ENCODE measurements at regions not wholly inside any gene's neighbourhood (a gene's known extent, or its start where the extent isn't known, plus 50 kb on each side); places are given as distances from the start of the nearest gene placed in this dataset.

- TF ChIP-seq CTCF (IDR thresholded peaks at IDR 0.05 in 2 of 3, conservative IDR thresholded peaks at IDR 0.05 in 1 of 3; ENCODE audit: borderline replicate concordance in 1 of 3, insufficient read depth in 1 of 3, low read depth in 2 of 3, low read length in 2 of 3) (no peak), YY1 (IDR thresholded peaks at IDR 0.05; ENCODE audit: extremely low read depth, insufficient replicate concordance, low read depth, low read length) (no peak), ZFX (IDR thresholded peaks at IDR 0.05) (no peak), EGR1 (IDR thresholded peaks at IDR 0.05; ENCODE audit: low read depth) (no peak), EZH2 (IDR thresholded peaks at IDR 0.05) (no peak)
Measured at GRCh38 chr3:22326305-22326704, 575.3 kb upstream of the ZNF385D start (continued).

DNA sequence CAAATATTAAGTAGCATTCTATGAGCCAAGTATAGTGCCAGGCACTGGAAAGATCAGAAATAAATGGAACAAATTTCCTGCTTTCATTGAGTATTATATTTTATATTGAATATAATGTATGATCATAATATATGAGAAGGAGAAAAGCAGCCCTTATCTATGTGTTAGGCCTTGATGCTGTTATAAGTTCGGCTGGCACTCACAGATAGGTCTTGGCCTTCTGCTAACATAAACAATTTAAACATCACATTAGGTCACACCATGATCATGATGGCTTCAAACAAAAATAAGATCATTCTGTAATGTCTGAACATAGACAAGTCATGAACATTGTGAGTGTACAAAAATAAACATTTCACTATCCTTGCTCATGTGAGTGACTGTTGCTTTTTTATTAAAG is 584.0 kb upstream of the ZNF385D start:
- no peak overlapping the region for H2AFZ ChIP-seq (ENCODE audit: low read depth, low read length, poor library complexity, severe bottlenecking)
- H4K20me1 ChIP-seq (ENCODE audit: insufficient read depth) = no peaks in the 10 kb centered on the region
- intact Hi-C loops (cut with micrococcal nuclease) = no loop called here
- no peaks in the 10 kb centered on the region for H3K79me2 ChIP-seq (ENCODE audit: insufficient read depth, low read length)
- H3K27me3 ChIP-seq (ENCODE audit: insufficient read depth, low read length) = no peaks in the 10 kb centered on the region
- no peak overlapping the region for H3K4me3 ChIP-seq (replicated peaks in 1 of 2; ENCODE audit: low read depth in 1 of 2, low read length in 2 of 2)
- H3K9me3 ChIP-seq (ENCODE audit: control insufficient read depth in 1 of 2, insufficient read depth in 1 of 2, low read depth in 1 of 2, low read length in 2 of 2) = no peaks in the 10 kb centered on the region; a peak in 1 of 4 replicates
- DNase-seq (ENCODE audit: low read depth, low spot score) (no peak), ATAC-seq (no peak)
- no peak for TF ChIP-seq RAD21 (IDR thresholded peaks at IDR 0.05; ENCODE audit: low read depth)
- TF ChIP-seq, protein P1, sequence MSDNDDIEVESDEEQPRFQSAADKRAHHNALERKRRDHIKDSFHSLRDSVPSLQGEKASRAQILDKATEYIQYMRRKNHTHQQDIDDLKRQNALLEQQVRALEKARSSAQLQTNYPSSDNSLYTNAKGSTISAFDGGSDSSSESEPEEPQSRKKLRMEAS (IDR thresholded peaks at IDR 0.05) = no peak
- TF ChIP-seq TCF7L2 (IDR thresholded peaks at IDR 0.05; ENCODE audit: borderline replicate concordance, extremely low read depth, insufficient read depth, insufficient read length) = no peak
- TF ChIP-seq SIN3A (IDR thresholded peaks at IDR 0.05; ENCODE audit: low read depth) = no peak
- TF ChIP-seq, protein P2, sequence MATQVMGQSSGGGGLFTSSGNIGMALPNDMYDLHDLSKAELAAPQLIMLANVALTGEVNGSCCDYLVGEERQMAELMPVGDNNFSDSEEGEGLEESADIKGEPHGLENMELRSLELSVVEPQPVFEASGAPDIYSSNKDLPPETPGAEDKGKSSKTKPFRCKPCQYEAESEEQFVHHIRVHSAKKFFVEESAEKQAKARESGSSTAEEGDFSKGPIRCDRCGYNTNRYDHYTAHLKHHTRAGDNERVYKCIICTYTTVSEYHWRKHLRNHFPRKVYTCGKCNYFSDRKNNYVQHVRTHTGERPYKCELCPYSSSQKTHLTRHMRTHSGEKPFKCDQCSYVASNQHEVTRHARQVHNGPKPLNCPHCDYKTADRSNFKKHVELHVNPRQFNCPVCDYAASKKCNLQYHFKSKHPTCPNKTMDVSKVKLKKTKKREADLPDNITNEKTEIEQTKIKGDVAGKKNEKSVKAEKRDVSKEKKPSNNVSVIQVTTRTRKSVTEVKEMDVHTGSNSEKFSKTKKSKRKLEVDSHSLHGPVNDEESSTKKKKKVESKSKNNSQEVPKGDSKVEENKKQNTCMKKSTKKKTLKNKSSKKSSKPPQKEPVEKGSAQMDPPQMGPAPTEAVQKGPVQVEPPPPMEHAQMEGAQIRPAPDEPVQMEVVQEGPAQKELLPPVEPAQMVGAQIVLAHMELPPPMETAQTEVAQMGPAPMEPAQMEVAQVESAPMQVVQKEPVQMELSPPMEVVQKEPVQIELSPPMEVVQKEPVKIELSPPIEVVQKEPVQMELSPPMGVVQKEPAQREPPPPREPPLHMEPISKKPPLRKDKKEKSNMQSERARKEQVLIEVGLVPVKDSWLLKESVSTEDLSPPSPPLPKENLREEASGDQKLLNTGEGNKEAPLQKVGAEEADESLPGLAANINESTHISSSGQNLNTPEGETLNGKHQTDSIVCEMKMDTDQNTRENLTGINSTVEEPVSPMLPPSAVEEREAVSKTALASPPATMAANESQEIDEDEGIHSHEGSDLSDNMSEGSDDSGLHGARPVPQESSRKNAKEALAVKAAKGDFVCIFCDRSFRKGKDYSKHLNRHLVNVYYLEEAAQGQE (IDR thresholded peaks at IDR 0.05; ENCODE audit: low read depth) = no peak
- TF ChIP-seq FOSL1 (IDR thresholded peaks at IDR 0.05; ENCODE audit: low read depth) = no peak
- TF ChIP-seq EZH2 (IDR thresholded peaks at IDR 0.05) = no peak
- TF ChIP-seq POLR2AphosphoS5 (IDR thresholded peaks at IDR 0.05; ENCODE audit: low read depth, low read length) = no peak
- no peak for TF ChIP-seq EGR1 (IDR thresholded peaks at IDR 0.05; ENCODE audit: low read depth)
- TF ChIP-seq ZFX (IDR thresholded peaks at IDR 0.05) = no peak
- TF ChIP-seq SP1 (IDR thresholded peaks at IDR 0.05; ENCODE audit: low read depth) = no peak
- TF ChIP-seq CBX3 (IDR thresholded peaks at IDR 0.05; ENCODE audit: low read depth) = no peak
- TF ChIP-seq CTCF (IDR thresholded peaks at IDR 0.05 in 2 of 3, conservative IDR thresholded peaks at IDR 0.05 in 1 of 3; ENCODE audit: borderline replicate concordance in 1 of 3, insufficient read depth in 1 of 3, low read depth in 2 of 3, low read length in 2 of 3) = no peak
- TF ChIP-seq CEBPB (IDR thresholded peaks at IDR 0.05; ENCODE audit: low read depth) = no peak
- no peak for TF ChIP-seq JUND (IDR thresholded peaks at IDR 0.05)
- no peak for TF ChIP-seq POLR2A (IDR thresholded peaks at IDR 0.05; ENCODE audit: borderline replicate concordance, extremely low read depth, insufficient read depth, insufficient read length)
- no peak for TF ChIP-seq SRF (IDR thresholded peaks at IDR 0.05; ENCODE audit: low read depth)
- H3K36me3 ChIP-seq (ENCODE audit: control insufficient read depth in 1 of 2, insufficient read depth in 2 of 2, low read length in 2 of 2) = no peaks in the 10 kb centered on the region
- H3K9ac ChIP-seq (ENCODE audit: low read length) = no peak overlapping the region
- no peaks in the 10 kb centered on the region for H3K4me1 ChIP-seq (ENCODE audit: control insufficient read depth in 1 of 2, insufficient read depth in 2 of 2, low read length in 2 of 2)
- ChIA-PET POLR2A (no interaction called here), CTCF (no interaction called here), RAD21 (ENCODE audit: low non-redundant PET in 1 of 2, low total read pairs in 2 of 2, uncharacterized antibody in 2 of 2, unreplicated experiment in 2 of 2) (no interaction called here)
- no TSS peak for BruUV-seq (replicated peaks)
- no peak overlapping the region for H3K4me2 ChIP-seq (ENCODE audit: low read length)
- no peak overlapping the region for H3K27ac ChIP-seq (ENCODE audit: low read depth, low read length)
- H3K9me2 ChIP-seq (ENCODE audit: insufficient read depth) = no peaks in the 10 kb centered on the region
